Jurkat, Clone E6-1 (cell line): ENCODE measurements at regions not wholly inside any gene's neighbourhood (a gene's known extent, or its start where the extent isn't known, plus 50 kb on each side); places are given as distances from the start of the nearest gene placed in this dataset.
"Not testable (repeated sequence)": the region's sequence is repeated elsewhere in the genome, so short reads cannot be mapped to it uniquely, and the experiment has no call there.

Source experiments
- DNase-seq: peaks from one replicate; pipeline ENCODE4 v3.0.0-alpha.2; 2011; ENCODE audit warnings: low read depth, low spot score
- H3K4me3 ChIP-seq: 2 replicates; pipeline ENCODE4 v1.5.1; 2011; ENCODE audit warnings: mild to moderate bottlenecking, low read length, control low read depth, moderate library complexity

- no peak overlapping the region for H3K4me3 ChIP-seq
- DNase-seq = no peak
Measured at GRCh38 chr13:104949840-104950740, 1585.4 kb downstream of the EFNB2 start.

GRCh38 chr13:104944176-104944575 lies 1591.3 kb downstream of the EFNB2 start:
- no peak overlapping the region for H3K4me3 ChIP-seq
- no peak for DNase-seq

GRCh38 chr13:104943331-104943730 lies 1592.1 kb downstream of the EFNB2 start:
- no peak overlapping the region for H3K4me3 ChIP-seq
- no peak for DNase-seq

GRCh38 chr13:104937881-104938280 lies 1597.6 kb downstream of the EFNB2 start:
- H3K4me3 ChIP-seq = no peak overlapping the region
- DNase-seq = no peak

- no peak for DNase-seq
- H3K4me3 ChIP-seq = no peak overlapping the region
Measured at GRCh38 chr13:104936304-104936703, 1599.2 kb downstream of the EFNB2 start.

GRCh38 chr13:104920513-104920912 lies 1614.9 kb downstream of the EFNB2 start:
- DNase-seq = peak; percentile 38
- not testable (repeated sequence) for H3K4me3 ChIP-seq

- H3K4me3 ChIP-seq = no peak overlapping the region
- DNase-seq = peak; percentile 5
Measured at GRCh38 chr13:104920091-104920490, 1615.4 kb downstream of the EFNB2 start.

GRCh38 chr13:104900191-104900817 lies 1635.2 kb downstream of the EFNB2 start:
- no peak overlapping the region for H3K4me3 ChIP-seq
- DNase-seq = no peak

GRCh38 chr13:104898484-104898883 lies 1637.0 kb downstream of the EFNB2 start:
- DNase-seq = no peak

GRCh38 chr13:104895521-104895920 lies 1639.9 kb downstream of the EFNB2 start:
- DNase-seq = no peak
- no peak overlapping the region for H3K4me3 ChIP-seq

More at GRCh38 chr13:104898484-104898883, 1637.0 kb downstream of the EFNB2 start:
- H3K4me3 ChIP-seq = no peak overlapping the region

- DNase-seq = peak; percentile 61
- H3K4me3 ChIP-seq = no peak overlapping the region
Measured at GRCh38 chr13:104875038-104875754, 1660.3 kb downstream of the EFNB2 start.

GRCh38 chr13:104872153-104872552 lies 1663.3 kb downstream of the EFNB2 start:
- no peak overlapping the region for H3K4me3 ChIP-seq

GRCh38 chr13:104871456-104871855 lies 1664.0 kb downstream of the EFNB2 start:
- H3K4me3 ChIP-seq = no peak overlapping the region
- no peak for DNase-seq

More at GRCh38 chr13:104872153-104872552, 1663.3 kb downstream of the EFNB2 start:
- DNase-seq = no peak

GRCh38 chr13:104869501-104869900 lies 1666.0 kb downstream of the EFNB2 start:
- H3K4me3 ChIP-seq = no peak overlapping the region
- peak; percentile 75 for DNase-seq

GRCh38 chr13:104868806-104869205 lies 1666.7 kb downstream of the EFNB2 start:
- DNase-seq = no peak

GRCh38 chr13:104855581-104855980 lies 1679.9 kb downstream of the EFNB2 start:
- H3K4me3 ChIP-seq = no peak overlapping the region
- no peak for DNase-seq

More at GRCh38 chr13:104868806-104869205, 1666.7 kb downstream of the EFNB2 start:
- no peak overlapping the region for H3K4me3 ChIP-seq

- no peak overlapping the region for H3K4me3 ChIP-seq
- no peak for DNase-seq
Measured at GRCh38 chr13:104854698-104855097, 1680.8 kb downstream of the EFNB2 start.

GRCh38 chr13:104854007-104854406 lies 1681.5 kb downstream of the EFNB2 start:
- DNase-seq = no peak
- no peak overlapping the region for H3K4me3 ChIP-seq

- H3K4me3 ChIP-seq = no peak overlapping the region
- DNase-seq = no peak
Measured at GRCh38 chr13:104847922-104848321, 1687.5 kb downstream of the EFNB2 start.

- DNase-seq = peak; percentile 44
- no peak overlapping the region for H3K4me3 ChIP-seq
Measured at GRCh38 chr13:104843401-104843800, 1692.1 kb downstream of the EFNB2 start.
